Chondrocyte (in vitro differentiated cells): ENCODE measurements at regions not wholly inside any gene's neighbourhood (a gene's known extent, or its start where the extent isn't known, plus 50 kb on each side); places are given as distances from the start of the nearest gene placed in this dataset.
"Not testable (repeated sequence)": the region's sequence is repeated elsewhere in the genome, so short reads cannot be mapped to it uniquely, and the experiment has no call there.

Experiments
- DNase-seq: peaks from one replicate; pipeline ENCODE4 v3.0.0; 2021; ENCODE audit warnings: mixed read lengths, low spot score
- H3K27ac Mint-ChIP-seq: one replicate; pipeline ENCODE4 v1.8.0; 2021; ENCODE audit warnings: mild to moderate bottlenecking, moderate library complexity, mixed read lengths; ENCODE audit not compliant: unreplicated experiment
- H3K27me3 Mint-ChIP-seq: 2 replicates; pipeline ENCODE4 v1.8.0; 2021; ENCODE audit warnings: low read depth, mixed read lengths
- H3K36me3 Mint-ChIP-seq: 2 replicates; pipeline ENCODE4 v1.8.0; 2021; ENCODE audit warnings: low read depth, mixed read lengths
- H3K4me1 Mint-ChIP-seq: 2 replicates; pipeline ENCODE4 v1.8.0; 2021; ENCODE audit warnings: low read depth, mild to moderate bottlenecking, mixed read lengths
- H3K4me3 Mint-ChIP-seq: one replicate; pipeline ENCODE4 v1.8.0; 2021; ENCODE audit warnings: mild to moderate bottlenecking, moderate library complexity, mixed read lengths; ENCODE audit not compliant: unreplicated experiment
- H3K9me3 Mint-ChIP-seq: 2 replicates; pipeline ENCODE4 v1.8.0; 2021; ENCODE audit warnings: low read depth, mixed read lengths
- TF ChIP-seq, protein P1 (sequence below): fragments of 200-600 bp; sonication (generic); IDR thresholded peaks from 2 replicates; pipeline ENCODE4 v1.5.0; 2021; ENCODE audit warnings: antibody characterized with exemption, mild to moderate bottlenecking, moderate library complexity

DNA sequence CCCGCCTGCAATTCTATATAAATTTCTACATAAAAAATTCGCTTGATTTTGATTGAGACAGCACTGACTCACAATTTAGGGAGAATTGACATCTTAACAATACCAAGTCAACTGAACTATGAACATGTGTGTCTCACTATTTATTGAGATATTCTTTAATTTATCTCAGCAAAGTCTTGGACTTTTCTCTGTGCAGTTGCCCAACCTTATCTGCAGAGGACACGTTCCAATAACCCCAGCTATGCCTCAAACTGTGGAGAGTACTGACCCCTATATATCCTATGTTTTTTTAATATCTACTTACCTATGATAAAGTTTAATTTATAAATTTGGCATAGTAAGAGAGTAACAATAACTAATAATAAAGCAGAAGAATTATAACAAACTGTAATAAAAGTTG, 69.4 kb upstream of the PIP4K2A start:
- no peak for DNase-seq
- TF ChIP-seq, protein P1, sequence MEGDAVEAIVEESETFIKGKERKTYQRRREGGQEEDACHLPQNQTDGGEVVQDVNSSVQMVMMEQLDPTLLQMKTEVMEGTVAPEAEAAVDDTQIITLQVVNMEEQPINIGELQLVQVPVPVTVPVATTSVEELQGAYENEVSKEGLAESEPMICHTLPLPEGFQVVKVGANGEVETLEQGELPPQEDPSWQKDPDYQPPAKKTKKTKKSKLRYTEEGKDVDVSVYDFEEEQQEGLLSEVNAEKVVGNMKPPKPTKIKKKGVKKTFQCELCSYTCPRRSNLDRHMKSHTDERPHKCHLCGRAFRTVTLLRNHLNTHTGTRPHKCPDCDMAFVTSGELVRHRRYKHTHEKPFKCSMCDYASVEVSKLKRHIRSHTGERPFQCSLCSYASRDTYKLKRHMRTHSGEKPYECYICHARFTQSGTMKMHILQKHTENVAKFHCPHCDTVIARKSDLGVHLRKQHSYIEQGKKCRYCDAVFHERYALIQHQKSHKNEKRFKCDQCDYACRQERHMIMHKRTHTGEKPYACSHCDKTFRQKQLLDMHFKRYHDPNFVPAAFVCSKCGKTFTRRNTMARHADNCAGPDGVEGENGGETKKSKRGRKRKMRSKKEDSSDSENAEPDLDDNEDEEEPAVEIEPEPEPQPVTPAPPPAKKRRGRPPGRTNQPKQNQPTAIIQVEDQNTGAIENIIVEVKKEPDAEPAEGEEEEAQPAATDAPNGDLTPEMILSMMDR = no peak
- no peaks in the 10 kb centered on the region for H3K27me3 Mint-ChIP-seq
- H3K4me3 Mint-ChIP-seq = no peak overlapping the region
- H3K9me3 Mint-ChIP-seq = no peaks in the 10 kb centered on the region
- H3K36me3 Mint-ChIP-seq = no peaks in the 10 kb centered on the region
- peaks cover 7% of the 10 kb centered on the region for H3K4me1 Mint-ChIP-seq
- H3K27ac Mint-ChIP-seq = no peak overlapping the region

DNA sequence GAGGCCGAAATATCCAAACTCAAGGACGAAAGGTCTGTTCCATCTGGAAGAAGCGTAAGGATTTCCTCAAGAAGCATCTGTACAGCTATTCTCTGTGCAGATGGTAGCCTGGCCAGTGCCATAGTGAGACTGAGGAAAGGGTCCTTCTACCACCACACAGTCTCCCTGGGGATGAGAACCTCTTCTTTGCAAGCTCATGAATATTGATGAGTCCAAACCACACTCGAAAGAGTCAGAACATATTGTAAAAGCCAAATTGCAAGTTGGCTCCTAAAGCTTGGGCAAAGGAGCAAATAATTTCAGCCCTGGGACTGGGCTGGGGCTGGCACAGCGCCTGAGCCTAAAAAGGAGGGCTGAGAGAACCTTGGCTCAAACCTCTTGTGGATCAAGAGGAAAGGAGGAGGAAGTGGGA, 66.1 kb upstream of the PIP4K2A start:
- TF ChIP-seq, protein P1 = no peak
- no peak for DNase-seq
- Mint-ChIP-seq H3K4me1 (peaks cover 7% of the 10 kb centered on the region), H3K27ac (no peak overlapping the region), H3K9me3 (peaks cover 5% of the 10 kb centered on the region), H3K27me3 (no peaks in the 10 kb centered on the region), H3K4me3 (no peak overlapping the region), H3K36me3 (no peaks in the 10 kb centered on the region)

DNA sequence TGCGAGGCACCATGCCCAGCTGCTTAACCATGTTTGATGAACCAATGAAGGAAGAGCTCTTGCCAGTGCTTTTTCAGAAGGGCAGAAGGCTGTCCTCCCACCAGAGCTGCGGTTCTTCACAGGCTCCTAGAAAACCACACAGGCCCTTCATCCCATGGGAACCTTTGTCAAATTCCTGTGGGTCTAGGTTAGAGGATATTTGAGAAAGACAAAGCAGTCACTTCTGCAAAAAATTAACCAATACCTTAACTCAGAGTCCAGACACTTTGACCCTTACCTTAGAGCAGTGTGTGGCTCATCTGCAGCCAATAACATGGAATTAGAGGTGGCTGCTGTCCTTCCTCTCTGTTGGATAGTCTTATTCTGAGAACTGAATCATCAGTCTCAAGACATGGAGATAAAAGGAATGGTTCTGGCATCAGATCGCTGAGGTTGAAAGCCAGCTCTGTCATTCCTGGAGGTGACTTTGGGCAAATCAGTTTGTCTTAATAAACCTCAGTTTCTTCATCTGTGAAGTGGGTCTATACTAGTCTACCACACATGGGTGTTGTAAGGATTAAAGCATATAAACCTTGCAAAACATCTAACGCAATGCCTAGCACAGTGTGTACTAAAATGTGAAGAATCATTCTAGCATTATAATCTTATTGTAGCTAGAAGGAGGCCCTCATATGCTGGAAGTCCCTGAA, 65.1 kb upstream of the PIP4K2A start:
- TF ChIP-seq, protein P1 = no peak
- Mint-ChIP-seq H3K9me3 (peaks cover 5% of the 10 kb centered on the region), H3K27ac (no peak overlapping the region), H3K36me3 (no peaks in the 10 kb centered on the region), H3K27me3 (no peaks in the 10 kb centered on the region), H3K4me3 (no peak overlapping the region), H3K4me1 (peaks cover 7% of the 10 kb centered on the region)
- no peak for DNase-seq

DNA sequence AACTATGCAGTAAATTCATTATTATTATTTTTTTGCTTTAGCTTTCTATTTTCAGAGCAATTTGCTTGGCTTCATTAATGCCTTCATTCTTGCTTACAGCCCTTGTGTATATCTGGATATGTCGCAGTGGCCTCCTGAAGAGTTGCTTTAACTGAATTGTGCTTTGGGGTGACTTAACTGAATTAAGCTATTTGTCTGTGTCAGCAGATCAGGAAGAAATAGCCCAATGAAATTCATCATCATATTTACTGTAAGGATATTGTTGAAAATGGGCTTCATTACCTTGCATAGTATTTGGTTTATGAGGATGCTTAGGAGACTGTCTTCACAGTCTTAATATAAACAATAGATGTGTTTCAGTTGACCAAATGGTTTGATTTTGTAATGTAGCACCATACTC, 59.7 kb upstream of the PIP4K2A start:
- no peak for DNase-seq
- Mint-ChIP-seq H3K4me3 (no peak overlapping the region), H3K9me3 (peaks cover 8% of the 10 kb centered on the region)

DNA sequence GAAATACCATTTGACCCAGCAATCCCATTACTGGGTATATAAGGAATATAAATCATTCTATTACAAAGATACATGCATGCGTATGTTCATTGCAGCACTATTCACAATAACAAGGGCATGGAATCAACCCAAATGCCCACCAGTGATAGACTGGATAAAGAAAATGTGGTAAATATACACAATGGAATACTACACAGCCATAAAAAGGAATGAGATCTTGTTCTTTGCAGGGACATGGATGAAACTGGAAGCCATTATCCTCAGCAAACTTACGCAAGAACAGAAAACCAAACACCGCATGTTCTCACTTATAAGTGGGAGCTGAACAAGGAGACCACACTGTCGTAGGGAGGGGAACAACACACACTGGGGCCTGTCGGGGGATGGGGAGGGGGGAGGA, 57.3 kb upstream of the PIP4K2A start:
- H3K27ac Mint-ChIP-seq, H3K4me1 Mint-ChIP-seq, H3K27me3 Mint-ChIP-seq, H3K4me3 Mint-ChIP-seq, H3K9me3 Mint-ChIP-seq, H3K36me3 Mint-ChIP-seq, DNase-seq: not testable (repeated sequence)

More for the DNA sequence above, 59.7 kb upstream of the PIP4K2A start:
- TF ChIP-seq, protein P1 = no peak
- no peak overlapping the region for H3K27ac Mint-ChIP-seq
- H3K36me3 Mint-ChIP-seq = no peaks in the 10 kb centered on the region
- no peaks in the 10 kb centered on the region for H3K27me3 Mint-ChIP-seq
- H3K4me1 Mint-ChIP-seq = no peaks in the 10 kb centered on the region

DNA sequence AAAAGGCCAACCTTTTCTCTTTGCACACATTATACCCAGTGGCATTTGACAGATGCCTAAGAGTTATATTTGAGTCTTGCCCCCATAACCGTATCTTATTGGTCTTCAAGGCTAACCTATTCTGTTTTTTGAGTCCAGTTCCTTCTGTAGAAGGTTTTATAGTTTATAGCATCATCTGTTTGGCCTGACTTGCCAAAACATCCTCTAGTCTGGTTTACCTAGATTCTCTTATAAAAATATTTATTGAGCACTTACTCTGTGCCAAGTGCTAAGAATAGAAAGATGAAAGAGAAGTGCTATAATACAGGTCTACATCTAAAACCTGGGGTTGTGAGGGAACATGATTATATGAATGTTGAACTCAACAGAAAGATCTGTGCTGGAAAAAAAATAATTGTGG, 55.9 kb upstream of the PIP4K2A start:
- H3K4me3 Mint-ChIP-seq = no peak overlapping the region
- TF ChIP-seq, protein P1 = no peak
- DNase-seq = no peak
- H3K4me1 Mint-ChIP-seq = peaks cover 3% of the 10 kb centered on the region
- H3K36me3 Mint-ChIP-seq = no peaks in the 10 kb centered on the region
- no peak overlapping the region for H3K27ac Mint-ChIP-seq
- peaks cover 6% of the 10 kb centered on the region for H3K9me3 Mint-ChIP-seq
- H3K27me3 Mint-ChIP-seq = no peaks in the 10 kb centered on the region
